HG03175 (cell line): ENCODE measurements at regions not wholly inside any gene's neighbourhood (a gene's known extent, or its start where the extent isn't known, plus 50 kb on each side); places are given as distances from the start of the nearest gene placed in this dataset.
A peak's percentile ranks its signal among the peaks of the same experiment; 100 is the strongest.

ENCODE experiments used
- ATAC-seq: cut with Tn5 transposase; IDR thresholded peaks from one replicate; pipeline ENCODE4 v1.9.1; 2021; ENCODE audit warnings: mild to moderate bottlenecking, moderate library complexity; ENCODE audit not compliant: unreplicated experiment

GRCh38 chr10:28922127-28922526, 244.8 kb downstream of the BAMBI start:
- ATAC-seq = no peak

- ATAC-seq = no peak
These were observed 245.5 kb downstream of the BAMBI start for GRCh38 chr10:28922861-28923260.

GRCh38 chr10:28924717-28925116, 247.4 kb downstream of the BAMBI start:
- ATAC-seq = no peak

- no peak for ATAC-seq
These were observed 247.9 kb downstream of the BAMBI start for GRCh38 chr10:28925121-28925663.

GRCh38 chr10:28926932-28927331, 249.6 kb downstream of the BAMBI start:
- ATAC-seq = no peak

GRCh38 chr10:28928484-28928883, 251.2 kb downstream of the BAMBI start:
- no peak for ATAC-seq

- no peak for ATAC-seq
These were observed 252.6 kb downstream of the BAMBI start for GRCh38 chr10:28929942-28930341.

GRCh38 chr10:28930514-28931495, 253.5 kb downstream of the BAMBI start:
- ATAC-seq = no peak

- ATAC-seq = no peak
These were observed 257.7 kb downstream of the BAMBI start for GRCh38 chr10:28935061-28935460.

- ATAC-seq = no peak
These were observed 260.6 kb downstream of the BAMBI start for GRCh38 chr10:28937959-28938358.

- ATAC-seq = no peak
These were observed 261.4 kb downstream of the BAMBI start for GRCh38 chr10:28938745-28939144.

- no peak for ATAC-seq
These were observed 262.2 kb downstream of the BAMBI start for GRCh38 chr10:28939281-28940157.

- no peak for ATAC-seq
These were observed 263.0 kb downstream of the BAMBI start for GRCh38 chr10:28940158-28940888.

GRCh38 chr10:28942012-28942411, 264.7 kb downstream of the BAMBI start:
- no peak for ATAC-seq

GRCh38 chr10:28945959-28946358, 268.6 kb downstream of the BAMBI start:
- no peak for ATAC-seq

- no peak for ATAC-seq
These were observed 269.2 kb downstream of the BAMBI start for GRCh38 chr10:28946479-28946878.

GRCh38 chr10:28947171-28947570, 269.9 kb downstream of the BAMBI start:
- ATAC-seq = no peak

- no peak for ATAC-seq
These were observed 270.7 kb downstream of the BAMBI start for GRCh38 chr10:28948046-28948445.

GRCh38 chr10:28949005-28950004, 272.0 kb downstream of the BAMBI start:
- peak; percentile 57 for ATAC-seq
